Panc1 (cell line): ENCODE measurements at regions not wholly inside any gene's neighbourhood (a gene's known extent, or its start where the extent isn't known, plus 50 kb on each side); places are given as distances from the start of the nearest gene placed in this dataset.

Experiments
- ATAC-seq: fragments of 200-7000 bp; cut with Tn5 transposase; 2 replicates; pipeline ENCODE4 v1.9.1; 2020; ENCODE audit warnings: mild to moderate bottlenecking, moderate library complexity
- BruUV-seq: library from RNA; stranded (reverse); fragments of 400-500 nt; replicated peaks from 2 replicates; lab custom pipeline; 2021; lab: Mats Ljungman, UMichigan
- CTCF ChIA-PET: fragments of 300-600 bp; sonication (Branson Sonifier 250); formaldehyde crosslinking; loops from one replicate; lab custom pipeline; 2022; ENCODE audit warnings: antibody characterized with exemption; lab: Charles Lee
- POLR2A ChIA-PET: fragments of 300-600 bp; sonication (Branson Sonifier 250); formaldehyde crosslinking; loops from one replicate; lab custom pipeline; 2022; ENCODE audit warnings: antibody characterized with exemption; lab: Charles Lee
- DNase-seq: peaks from one replicate; pipeline ENCODE4 v3.0.0-alpha.2; 2010; ENCODE audit warnings: low read depth, low spot score
- H3K27ac ChIP-seq: 2 replicates; pipeline ENCODE4 v1.5.1; 2011; ENCODE audit warnings: mild to moderate bottlenecking, low read length, inconsistent platforms
- H3K27me3 ChIP-seq: fragments of 200-500 bp; sonication (Bioruptor generic); 2 replicates; pipeline ENCODE4 v1.6.0; 2014; ENCODE audit warnings: low read length, inconsistent platforms; ENCODE audit not compliant: control insufficient read depth, insufficient read depth
- H3K36me3 ChIP-seq: fragments of 200-500 bp; sonication (Bioruptor generic); 2 replicates; pipeline ENCODE4 v1.5.1; 2014; ENCODE audit warnings: inconsistent platforms, mild to moderate bottlenecking, low read length, moderate library complexity; ENCODE audit not compliant: control insufficient read depth, insufficient read depth
- H3K4me1 ChIP-seq: 2 replicates; pipeline ENCODE4 v1.5.1; 2011; ENCODE audit warnings: inconsistent platforms, mild to moderate bottlenecking, low read length, moderate library complexity; ENCODE audit not compliant: control insufficient read depth, insufficient read depth
- H3K4me3 ChIP-seq, 2 experiments: 2 replicates each; pipeline ENCODE4 v1.5.1; 2011 to 2012; ENCODE audit warnings: low read depth in 2 of 2, low read length in 2 of 2, mild to moderate bottlenecking in 2 of 2, inconsistent platforms in 1 of 2, moderate library complexity in 1 of 2
- H3K9me3 ChIP-seq: fragments of 200-500 bp; sonication (Bioruptor generic); 2 replicates; pipeline ENCODE4 v1.5.1; 2014; ENCODE audit warnings: low read depth, mild to moderate bottlenecking, inconsistent platforms, low read length, moderate library complexity; ENCODE audit not compliant: control insufficient read depth, insufficient read depth
- CTCF ChIP-seq: fragments of 450-650 bp; IDR thresholded peaks from 2 replicates; pipeline ENCODE4 v1.5.1; 2017; ENCODE audit warnings: mild to moderate bottlenecking
- POLR2AphosphoS5 ChIP-seq: IDR thresholded peaks from 2 replicates; pipeline ENCODE4 v1.6.1; 2012; ENCODE audit warnings: mild to moderate bottlenecking, low read depth, low read length, moderate library complexity
- REST ChIP-seq, 2 experiments: IDR thresholded peaks; 2 replicates each; pipeline ENCODE4 v1.6.1; 2011 to 2012; ENCODE audit warnings: low read depth in 2 of 2, control low read depth in 1 of 2, low read length in 1 of 2, mild to moderate bottlenecking in 1 of 2, moderate library complexity in 1 of 2; ENCODE audit not compliant: insufficient read depth in 1 of 2
- SIN3A ChIP-seq: IDR thresholded peaks from 2 replicates; pipeline ENCODE4 v1.6.1; 2012; ENCODE audit warnings: low read depth, mild to moderate bottlenecking, low read length, moderate library complexity, borderline replicate concordance; ENCODE audit not compliant: insufficient read depth
- TCF7L2 ChIP-seq: IDR thresholded peaks from 2 replicates; pipeline ENCODE4 v1.6.1; 2011; ENCODE audit warnings: mild to moderate bottlenecking, low read depth, low read length, inconsistent platforms
- in situ Hi-C: cut with HindIII; loops from 2 replicates; pipeline ENCODE4 v1.10.0; 2016; ENCODE audit warnings: low sequenced_read_pairs, low pct_unique_long_range_greater_than_20kb
- intact Hi-C: fragments of 100-400 bp; cut with micrococcal nuclease; formaldehyde crosslinking; loops from one replicate; pipeline ENCODE4 v1.10.0; 2022; ENCODE audit not compliant: unreplicated experiment

- no peaks in the 10 kb centered on the region for H3K27me3 ChIP-seq
- intact Hi-C loops: no loop called here
- no peak overlapping the region for H3K27ac ChIP-seq
- H3K4me1 ChIP-seq: no peaks in the 10 kb centered on the region
- TF ChIP-seq POLR2AphosphoS5: no peak
- TF ChIP-seq SIN3A: no peak
- no peak for TF ChIP-seq TCF7L2
- TF ChIP-seq REST (IDR thresholded peaks at IDR 0.05; ENCODE audit: insufficient read depth in 1 of 2, low read depth in 2 of 2, low read length in 1 of 2): no peak
- TF ChIP-seq CTCF: no peak
- BruUV-seq: no TSS peak
- H3K36me3 ChIP-seq: no peaks in the 10 kb centered on the region
- no peak overlapping the region for H3K4me3 ChIP-seq
- CTCF ChIA-PET: no interaction called here
- DNase-seq: no peak
- in situ Hi-C loops: no loop called here
- POLR2A ChIA-PET: no interaction called here
- ATAC-seq: no peak
- H3K9me3 ChIP-seq: no peaks in the 10 kb centered on the region
Measured at GRCh38 chr3:164524201-164524600, 554.1 kb downstream of the SI start.

GRCh38 chr3:164522073-164522763 is 556.1 kb downstream of the SI start:
- Histone ChIP-seq H3K36me3 (no peaks in the 10 kb centered on the region), H3K4me1 (no peaks in the 10 kb centered on the region), H3K27me3 (no peaks in the 10 kb centered on the region), H3K9me3 (no peaks in the 10 kb centered on the region), H3K4me3 (no peak overlapping the region), H3K27ac (no peak overlapping the region)
- ATAC-seq (no peak), DNase-seq (no peak)
- in situ Hi-C loops (no loop called here), intact Hi-C loops (no loop called here)
- ChIA-PET CTCF (interaction anchor here (0.7 kb wide), 1 partner anchor 685 kb away, joined by 4 read pairs; no protein-coding TSS in a partner anchor), POLR2A (no interaction called here)
- BruUV-seq: no TSS peak
- no peak for TF ChIP-seq POLR2AphosphoS5
- TF ChIP-seq SIN3A: no peak
- no peak for TF ChIP-seq CTCF
- no peak for TF ChIP-seq REST (IDR thresholded peaks at IDR 0.05; ENCODE audit: insufficient read depth in 1 of 2, low read depth in 2 of 2, low read length in 1 of 2)
- TF ChIP-seq TCF7L2: no peak
